ENCODE measurements at regions not wholly inside any gene's neighbourhood (a gene's known extent, or its start where the extent isn't known, plus 50 kb on each side); places are given as distances from the start of the nearest gene placed in this dataset.

DNA sequence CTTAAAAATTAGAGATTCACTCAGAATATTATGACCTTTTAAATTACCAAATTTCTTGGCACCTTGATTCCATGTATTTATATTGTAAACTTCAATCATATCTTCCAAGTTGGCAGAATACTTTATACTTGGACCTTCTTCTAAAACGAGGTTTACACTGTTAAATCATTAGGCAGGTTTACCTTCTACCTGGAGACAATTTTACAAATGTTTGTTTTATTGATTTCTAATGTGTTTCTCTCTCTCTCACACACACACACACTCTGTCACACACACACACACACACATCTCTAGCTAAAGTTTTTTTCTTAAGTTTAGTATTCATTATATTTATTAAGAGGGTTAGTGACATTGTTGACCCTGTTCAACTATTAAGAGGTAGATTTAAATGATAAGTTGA, 1155.6 kb downstream of the NSUN3 start:
- TF ChIP-seq POLR2AphosphoS5 (IDR thresholded peaks at IDR 0.05) (no peak), POLR2A (IDR thresholded peaks at IDR 0.05) (no peak)
- TF ChIP-seq, protein P1, sequence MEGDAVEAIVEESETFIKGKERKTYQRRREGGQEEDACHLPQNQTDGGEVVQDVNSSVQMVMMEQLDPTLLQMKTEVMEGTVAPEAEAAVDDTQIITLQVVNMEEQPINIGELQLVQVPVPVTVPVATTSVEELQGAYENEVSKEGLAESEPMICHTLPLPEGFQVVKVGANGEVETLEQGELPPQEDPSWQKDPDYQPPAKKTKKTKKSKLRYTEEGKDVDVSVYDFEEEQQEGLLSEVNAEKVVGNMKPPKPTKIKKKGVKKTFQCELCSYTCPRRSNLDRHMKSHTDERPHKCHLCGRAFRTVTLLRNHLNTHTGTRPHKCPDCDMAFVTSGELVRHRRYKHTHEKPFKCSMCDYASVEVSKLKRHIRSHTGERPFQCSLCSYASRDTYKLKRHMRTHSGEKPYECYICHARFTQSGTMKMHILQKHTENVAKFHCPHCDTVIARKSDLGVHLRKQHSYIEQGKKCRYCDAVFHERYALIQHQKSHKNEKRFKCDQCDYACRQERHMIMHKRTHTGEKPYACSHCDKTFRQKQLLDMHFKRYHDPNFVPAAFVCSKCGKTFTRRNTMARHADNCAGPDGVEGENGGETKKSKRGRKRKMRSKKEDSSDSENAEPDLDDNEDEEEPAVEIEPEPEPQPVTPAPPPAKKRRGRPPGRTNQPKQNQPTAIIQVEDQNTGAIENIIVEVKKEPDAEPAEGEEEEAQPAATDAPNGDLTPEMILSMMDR (IDR thresholded peaks at IDR 0.05): no peak

Measured in stomach (tissue), 4 donors.